ENCODE measurements at regions not wholly inside any gene's neighbourhood (a gene's known extent, or its start where the extent isn't known, plus 50 kb on each side); places are given as distances from the start of the nearest gene placed in this dataset.

DNA sequence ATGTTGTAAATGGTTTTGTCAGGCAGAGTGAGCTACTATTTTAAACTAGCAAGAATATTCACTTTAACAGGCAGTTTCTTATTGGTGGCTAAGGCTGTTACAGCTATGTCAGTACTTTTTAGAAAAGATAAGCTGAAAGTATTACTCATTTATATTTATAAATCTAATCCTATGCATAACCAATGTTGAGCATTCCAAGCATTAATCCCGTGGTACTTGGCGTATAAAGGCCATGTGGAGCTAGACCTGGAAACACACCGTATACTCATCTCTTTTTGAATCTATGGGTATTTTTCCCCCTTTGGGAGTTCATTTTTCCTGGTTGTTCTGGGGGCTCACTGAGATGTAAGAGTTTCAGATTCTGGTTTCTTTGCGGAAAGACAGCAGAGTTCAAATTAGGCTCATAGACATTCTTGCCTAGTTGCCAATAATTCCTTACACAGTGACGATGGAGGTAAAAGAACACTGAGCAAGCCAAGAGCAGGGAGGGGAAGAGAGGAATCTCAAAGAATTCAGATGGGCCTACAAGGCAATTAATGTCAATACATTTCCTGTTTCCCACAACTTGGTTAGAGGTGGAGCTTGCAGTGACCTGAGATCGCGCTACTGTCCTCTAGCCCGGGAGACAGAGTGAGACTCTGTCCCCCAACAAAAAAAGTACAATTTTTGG, 211.5 kb downstream of the SOX4 start:
- Histone ChIP-seq H3K4me3 (ENCODE audit: low read depth, low read length) (no peak overlapping the region), H3K9me3 (ENCODE audit: control insufficient read depth, insufficient read depth, low read length) (no peaks in the 10 kb centered on the region), H3K27me3 (ENCODE audit: control insufficient read depth, insufficient read depth, low read length) (no peaks in the 10 kb centered on the region), H3K27ac (ENCODE audit: low read depth, low read length) (no peak overlapping the region)
- CTCF ChIA-PET = no interaction called here
- no peak for DNase-seq (ENCODE audit: low read depth, low spot score)
- POLR2A ChIA-PET = no interaction called here
- TF ChIP-seq, protein P1, sequence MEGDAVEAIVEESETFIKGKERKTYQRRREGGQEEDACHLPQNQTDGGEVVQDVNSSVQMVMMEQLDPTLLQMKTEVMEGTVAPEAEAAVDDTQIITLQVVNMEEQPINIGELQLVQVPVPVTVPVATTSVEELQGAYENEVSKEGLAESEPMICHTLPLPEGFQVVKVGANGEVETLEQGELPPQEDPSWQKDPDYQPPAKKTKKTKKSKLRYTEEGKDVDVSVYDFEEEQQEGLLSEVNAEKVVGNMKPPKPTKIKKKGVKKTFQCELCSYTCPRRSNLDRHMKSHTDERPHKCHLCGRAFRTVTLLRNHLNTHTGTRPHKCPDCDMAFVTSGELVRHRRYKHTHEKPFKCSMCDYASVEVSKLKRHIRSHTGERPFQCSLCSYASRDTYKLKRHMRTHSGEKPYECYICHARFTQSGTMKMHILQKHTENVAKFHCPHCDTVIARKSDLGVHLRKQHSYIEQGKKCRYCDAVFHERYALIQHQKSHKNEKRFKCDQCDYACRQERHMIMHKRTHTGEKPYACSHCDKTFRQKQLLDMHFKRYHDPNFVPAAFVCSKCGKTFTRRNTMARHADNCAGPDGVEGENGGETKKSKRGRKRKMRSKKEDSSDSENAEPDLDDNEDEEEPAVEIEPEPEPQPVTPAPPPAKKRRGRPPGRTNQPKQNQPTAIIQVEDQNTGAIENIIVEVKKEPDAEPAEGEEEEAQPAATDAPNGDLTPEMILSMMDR (IDR thresholded peaks at IDR 0.05; ENCODE audit: low read depth, low read length) = no peak

- Histone ChIP-seq H3K4me3 (ENCODE audit: low read depth, low read length) (no peak overlapping the region), H3K27ac (ENCODE audit: low read depth, low read length) (no peak overlapping the region), H3K9me3 (ENCODE audit: control insufficient read depth, insufficient read depth, low read length) (no peaks in the 10 kb centered on the region), H3K27me3 (ENCODE audit: control insufficient read depth, insufficient read depth, low read length) (no peaks in the 10 kb centered on the region)
- DNase-seq (ENCODE audit: low read depth, low spot score) = no peak
- CTCF ChIA-PET = interaction anchor here (0.6 kb wide), 1 partner anchor 219 kb away, joined by 3 read pairs; no protein-coding TSS in a partner anchor
- POLR2A ChIA-PET = no interaction called here
- TF ChIP-seq, protein P1 (IDR thresholded peaks at IDR 0.05; ENCODE audit: low read depth, low read length) = no peak
Measured at GRCh38 chr6:21807299-21808044, 213.9 kb downstream of the SOX4 start.

DNA sequence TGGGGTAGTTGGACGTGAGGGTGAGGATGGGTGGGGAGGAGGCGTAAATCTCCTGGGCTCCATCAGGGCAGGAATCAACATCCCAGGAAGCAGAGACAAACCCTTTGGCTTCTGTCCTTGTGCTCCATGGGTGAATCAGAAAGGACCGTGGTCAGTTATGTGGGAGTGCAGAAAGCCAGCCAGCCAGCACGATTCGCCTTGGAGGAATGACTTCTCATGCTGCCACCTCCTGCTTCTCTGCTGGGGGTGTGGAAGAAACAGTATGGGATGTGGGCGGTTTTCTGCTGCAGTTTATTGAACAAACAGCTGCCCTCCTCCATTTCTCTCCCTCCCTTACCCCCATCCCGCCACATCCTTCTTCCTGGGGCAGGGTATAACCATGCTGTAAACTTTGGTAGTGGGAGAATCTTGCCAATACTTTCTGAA, 214.5 kb downstream of the SOX4 start:
- H3K27ac ChIP-seq (ENCODE audit: low read depth, low read length) = peak overlapping the region; percentile 47
- CTCF ChIA-PET = interaction anchor here (0.7 kb wide), 3 partner anchors 17 to 713 kb away, joined by 3 to 4 read pairs (median 3); no protein-coding TSS in a partner anchor
- H3K4me3 ChIP-seq (ENCODE audit: low read depth, low read length) = no peak overlapping the region
- POLR2A ChIA-PET = interaction anchor here (0.6 kb wide), 1 partner anchor 16 kb away, joined by 7 read pairs; no protein-coding TSS in a partner anchor
- H3K9me3 ChIP-seq (ENCODE audit: control insufficient read depth, insufficient read depth, low read length) = no peaks in the 10 kb centered on the region
- DNase-seq (ENCODE audit: low read depth, low spot score) = no peak
- TF ChIP-seq, protein P1 (IDR thresholded peaks at IDR 0.05; ENCODE audit: low read depth, low read length) = no peak
- no peaks in the 10 kb centered on the region for H3K27me3 ChIP-seq (ENCODE audit: control insufficient read depth, insufficient read depth, low read length)

- TF ChIP-seq, protein P1 (IDR thresholded peaks at IDR 0.05; ENCODE audit: low read depth, low read length) = no peak
- Histone ChIP-seq H3K27me3 (ENCODE audit: control insufficient read depth, insufficient read depth, low read length) (no peaks in the 10 kb centered on the region), H3K9me3 (ENCODE audit: control insufficient read depth, insufficient read depth, low read length) (no peaks in the 10 kb centered on the region), H3K27ac (ENCODE audit: low read depth, low read length) (peak overlapping the region; percentile 47), H3K4me3 (ENCODE audit: low read depth, low read length) (no peak overlapping the region)
- no peak for DNase-seq (ENCODE audit: low read depth, low spot score)
- ChIA-PET POLR2A (interaction anchor here (0.6 kb wide), 2 partner anchors 10 to 16 kb away, joined by 3 to 7 read pairs; no protein-coding TSS in a partner anchor), CTCF (interaction anchor here (0.7 kb wide), 3 partner anchors 17 to 714 kb away, joined by 3 to 4 read pairs (median 3); no protein-coding TSS in a partner anchor)
Measured at GRCh38 chr6:21808551-21809242, 215.1 kb downstream of the SOX4 start.

Data from AG04450 (cell line).